BLaER1 treated with 17β-estradiol and CSF1 and Interleukin-3, amounts not matched to agents 10 nM and 100 nM (cell line): ENCODE measurements at regions not wholly inside any gene's neighbourhood (a gene's known extent, or its start where the extent isn't known, plus 50 kb on each side); places are given as distances from the start of the nearest gene placed in this dataset.

Source experiments
- H3K27ac ChIP-seq, 11 experiments: shearing (Covaris generic); formaldehyde crosslinking; 2 replicates each; pipeline ENCODE4 v1.8.1; 2022
- H3K27me3 ChIP-seq, 11 experiments: shearing (Covaris generic); formaldehyde crosslinking; 2 replicates each; pipeline ENCODE4 v1.8.1; 2022
- H3K36me3 ChIP-seq, 11 experiments: shearing (Covaris generic); formaldehyde crosslinking; 2 replicates each; pipeline ENCODE4 v1.8.1; 2022
- H3K4me1 ChIP-seq, 10 experiments: shearing (Covaris generic); formaldehyde crosslinking; 2 replicates each; pipeline ENCODE4 v1.8.1; 2022
- H3K4me2 ChIP-seq, 11 experiments: shearing (Covaris generic); formaldehyde crosslinking; 2 replicates each; pipeline ENCODE4 v1.8.1; 2022
- H3K4me3 ChIP-seq, 10 experiments: shearing (Covaris generic); formaldehyde crosslinking; 2 replicates each; pipeline ENCODE4 v1.8.1; 2022
- H3K9ac ChIP-seq, 11 experiments: shearing (Covaris generic); formaldehyde crosslinking; 2 replicates each; pipeline ENCODE4 v1.8.1; 2022
- H3K9me3 ChIP-seq, 11 experiments: shearing (Covaris generic); formaldehyde crosslinking; replicated peaks in 1 of 11; 2 replicates each; pipeline ENCODE4 v1.8.1; 2022
- H4K20me1 ChIP-seq, 11 experiments: shearing (Covaris generic); formaldehyde crosslinking; 2 replicates each; pipeline ENCODE4 v1.8.1; 2022
- Cebpa-rat ChIP-seq, 11 experiments: shearing (Covaris generic); IDR thresholded peaks; 2 replicates each; pipeline ENCODE4 v1.8.1; 2022

GRCh38 chr2:4168834-4169233 lies 465.5 kb downstream of the DCDC2C start:
- H3K4me3 ChIP-seq = no peak overlapping the region; a peak in 1 of 20 replicates
- no peaks in the 10 kb centered on the region for H3K4me1 ChIP-seq
- H3K27ac ChIP-seq = no peak overlapping the region
- H3K4me2 ChIP-seq = no peak overlapping the region
- peaks cover 0 to 5% (median 0%) of the 10 kb centered on the region in 11 experiments; a peak in 1 of 22 replicates for H3K36me3 ChIP-seq
- TF ChIP-seq Cebpa-rat (IDR thresholded peaks at IDR 0.05) = no peak
- H3K27me3 ChIP-seq = no peaks in the 10 kb centered on the region
- H3K9me3 ChIP-seq = peaks cover 73 to 99% (median 85%) of the 10 kb centered on the region in 11 experiments
- no peaks in the 10 kb centered on the region for H4K20me1 ChIP-seq
- no peak overlapping the region for H3K9ac ChIP-seq

DNA sequence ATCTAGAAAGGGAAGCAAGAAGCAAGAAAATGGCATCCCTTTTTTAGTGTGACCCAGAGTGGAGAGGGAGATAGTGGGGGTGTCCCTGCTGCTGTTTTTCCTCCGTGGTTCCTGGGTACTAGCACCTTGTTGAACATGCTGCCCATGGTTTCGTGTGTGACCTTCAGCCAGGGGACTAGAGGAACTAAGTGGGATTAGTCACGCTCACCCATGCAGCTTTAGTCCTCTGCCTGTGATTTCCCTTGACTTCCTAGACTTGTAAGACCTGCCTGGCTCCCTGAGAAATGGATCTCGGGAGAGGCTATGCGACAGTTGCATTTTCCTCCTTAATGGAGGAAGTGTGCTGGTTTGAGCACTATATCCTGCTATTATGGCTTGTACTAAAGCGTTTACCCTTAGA lies 471.4 kb downstream of the DCDC2C start:
- Histone ChIP-seq H3K9me3 (peaks cover 77 to 91% (median 86%) of the 10 kb centered on the region in 11 experiments), H3K4me3 (peak overlapping the region in 2 of 10 experiments; percentile 11 to 13; a peak in 3 of 20 replicates), H3K4me1 (no peaks in the 10 kb centered on the region), H3K27ac (no peak overlapping the region), H4K20me1 (no peaks in the 10 kb centered on the region), H3K4me2 (no peak overlapping the region), H3K27me3 (no peaks in the 10 kb centered on the region), H3K9ac (no peak overlapping the region), H3K36me3 (peaks cover 0 to 3% (median 0%) of the 10 kb centered on the region in 11 experiments; a peak in 1 of 22 replicates)
- no peak for TF ChIP-seq Cebpa-rat (IDR thresholded peaks at IDR 0.05)

DNA sequence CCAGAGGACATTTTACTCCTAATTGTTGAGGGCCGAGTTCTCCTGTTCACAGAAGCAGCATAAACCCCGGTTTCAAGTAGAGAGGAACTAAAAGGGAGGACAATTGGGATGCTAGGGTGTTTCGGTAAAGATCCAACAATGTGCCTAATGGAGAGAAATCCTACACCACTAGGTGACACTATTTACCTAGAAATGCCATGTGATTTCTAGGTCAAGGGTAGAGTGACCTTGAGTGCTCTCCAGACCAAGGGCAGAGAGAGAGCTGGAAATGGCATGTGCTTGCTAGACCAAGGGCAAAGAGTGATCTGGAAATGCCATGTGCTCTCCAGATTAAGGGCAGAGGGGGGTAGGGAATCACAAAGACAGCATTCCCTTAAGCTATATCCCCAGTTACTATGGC lies 472.0 kb downstream of the DCDC2C start:
- H3K9ac ChIP-seq = no peak overlapping the region
- H3K4me3 ChIP-seq = peak overlapping the region in 3 of 10 experiments; percentile 11 to 13 (median 13); a peak in 1 of 20 replicates
- H3K4me2 ChIP-seq = no peak overlapping the region

DNA sequence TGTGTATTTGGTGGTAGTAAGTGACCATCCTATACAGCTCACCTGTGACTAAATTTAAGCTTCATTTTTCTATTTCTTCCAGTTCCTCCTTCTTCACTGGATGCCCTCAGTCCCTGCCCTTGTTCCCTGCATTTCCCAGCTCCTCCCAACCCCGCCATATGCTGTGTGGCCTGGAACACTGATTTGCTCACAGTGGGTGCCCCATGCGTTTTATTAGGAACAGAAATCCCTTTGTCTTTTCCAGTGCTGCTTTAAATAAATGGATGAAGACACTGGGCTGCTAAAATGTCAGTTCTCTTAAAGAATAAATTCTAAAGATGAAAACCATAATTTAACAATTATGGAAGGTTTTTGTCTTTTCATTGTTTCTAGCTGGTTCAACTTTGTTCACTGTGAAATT lies 477.3 kb downstream of the DCDC2C start:
- no peaks in the 10 kb centered on the region; a peak in 1 of 22 replicates for H3K36me3 ChIP-seq
- no peak for TF ChIP-seq Cebpa-rat (IDR thresholded peaks at IDR 0.05)
- H3K9me3 ChIP-seq = peaks cover 20 to 46% (median 36%) of the 10 kb centered on the region in 11 experiments
- H3K4me3 ChIP-seq = no peak overlapping the region
- no peak overlapping the region for H3K27ac ChIP-seq
- H3K4me1 ChIP-seq = no peaks in the 10 kb centered on the region
- H3K4me2 ChIP-seq = no peak overlapping the region
- H3K27me3 ChIP-seq = no peaks in the 10 kb centered on the region
- no peaks in the 10 kb centered on the region for H4K20me1 ChIP-seq
- no peak overlapping the region for H3K9ac ChIP-seq

More for the DNA sequence above, 472.0 kb downstream of the DCDC2C start:
- H4K20me1 ChIP-seq = no peaks in the 10 kb centered on the region
- H3K27ac ChIP-seq = no peak overlapping the region
- no peaks in the 10 kb centered on the region for H3K4me1 ChIP-seq
- peaks cover 0 to 3% (median 0%) of the 10 kb centered on the region in 11 experiments; a peak in 1 of 22 replicates for H3K36me3 ChIP-seq
- H3K27me3 ChIP-seq = no peaks in the 10 kb centered on the region
- TF ChIP-seq Cebpa-rat (IDR thresholded peaks at IDR 0.05) = no peak
- peaks cover 72 to 87% (median 80%) of the 10 kb centered on the region in 11 experiments for H3K9me3 ChIP-seq

DNA sequence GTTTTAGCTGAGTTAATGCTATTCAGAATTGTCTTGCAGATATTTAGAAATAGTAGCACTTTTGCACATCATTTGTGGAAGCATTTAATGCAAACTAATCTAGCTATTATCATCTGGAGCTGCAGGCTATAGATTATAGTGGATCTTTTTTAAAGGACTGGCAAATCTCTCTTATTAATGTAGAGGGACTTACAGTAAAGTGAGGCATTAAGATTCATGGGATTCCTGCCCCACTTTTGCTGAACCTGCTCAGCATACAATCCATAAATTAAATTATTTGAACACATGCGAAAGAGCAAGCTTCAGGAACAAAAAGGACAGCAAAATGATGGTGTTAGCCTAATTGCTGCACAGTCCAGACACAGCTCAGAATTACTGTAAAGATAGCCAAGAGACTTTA lies 477.7 kb downstream of the DCDC2C start:
- Histone ChIP-seq H3K27me3 (no peaks in the 10 kb centered on the region), H3K9me3 (peaks cover 16 to 42% (median 32%) of the 10 kb centered on the region in 11 experiments), H3K4me3 (no peak overlapping the region), H3K4me2 (no peak overlapping the region), H4K20me1 (no peaks in the 10 kb centered on the region), H3K9ac (no peak overlapping the region), H3K4me1 (no peaks in the 10 kb centered on the region), H3K36me3 (no peaks in the 10 kb centered on the region), H3K27ac (no peak overlapping the region)
- no peak for TF ChIP-seq Cebpa-rat (IDR thresholded peaks at IDR 0.05)

GRCh38 chr2:4188561-4188960 lies 485.2 kb downstream of the DCDC2C start:
- H3K4me1 ChIP-seq = peaks cover 0 to 15% (median 2%) of the 10 kb centered on the region in 10 experiments; a peak in 8 of 20 replicates
- no peak overlapping the region for H3K27ac ChIP-seq
- no peaks in the 10 kb centered on the region for H4K20me1 ChIP-seq
- no peak overlapping the region for H3K4me3 ChIP-seq
- H3K9me3 ChIP-seq = peaks cover 27 to 57% (median 41%) of the 10 kb centered on the region in 11 experiments
- H3K27me3 ChIP-seq = no peaks in the 10 kb centered on the region
- no peaks in the 10 kb centered on the region for H3K36me3 ChIP-seq
- H3K9ac ChIP-seq = no peak overlapping the region
- no peak overlapping the region for H3K4me2 ChIP-seq
- no peak for TF ChIP-seq Cebpa-rat (IDR thresholded peaks at IDR 0.05)

- no peak overlapping the region for H3K9ac ChIP-seq
- no peaks in the 10 kb centered on the region for H3K36me3 ChIP-seq
- no peaks in the 10 kb centered on the region for H4K20me1 ChIP-seq
- no peak overlapping the region for H3K4me3 ChIP-seq
- 0 out of 22 replicates have a peak overlapping the region, but pooled peaks of 1 of the 11 experiments have one; percentile 23 for H3K4me2 ChIP-seq
- TF ChIP-seq Cebpa-rat (IDR thresholded peaks at IDR 0.05) = no peak
- peaks cover 25 to 51% (median 38%) of the 10 kb centered on the region in 11 experiments for H3K9me3 ChIP-seq
- no peaks in the 10 kb centered on the region for H3K27me3 ChIP-seq
- H3K27ac ChIP-seq = no peak overlapping the region
- H3K4me1 ChIP-seq = peaks cover 0 to 15% (median 2%) of the 10 kb centered on the region in 10 experiments; a peak in 8 of 20 replicates
These were observed 487.2 kb downstream of the DCDC2C start for GRCh38 chr2:4190548-4190947.

GRCh38 chr2:4192119-4192518 lies 488.7 kb downstream of the DCDC2C start:
- H3K9me3 ChIP-seq = peaks cover 25 to 51% (median 38%) of the 10 kb centered on the region in 11 experiments
- no peak overlapping the region for H3K27ac ChIP-seq
- no peak overlapping the region for H3K4me2 ChIP-seq
- no peaks in the 10 kb centered on the region for H3K27me3 ChIP-seq
- H3K4me1 ChIP-seq = peaks cover 0 to 15% (median 2%) of the 10 kb centered on the region in 10 experiments; a peak in 8 of 20 replicates
- TF ChIP-seq Cebpa-rat (IDR thresholded peaks at IDR 0.05) = no peak
- no peaks in the 10 kb centered on the region for H4K20me1 ChIP-seq
- no peaks in the 10 kb centered on the region for H3K36me3 ChIP-seq
- H3K9ac ChIP-seq = no peak overlapping the region
- no peak overlapping the region for H3K4me3 ChIP-seq

- Histone ChIP-seq H3K27ac (no peak overlapping the region), H3K36me3 (no peaks in the 10 kb centered on the region), H3K27me3 (no peaks in the 10 kb centered on the region), H3K4me2 (no peak overlapping the region), H3K9me3 (peaks cover 8 to 26% (median 17%) of the 10 kb centered on the region in 11 experiments; a peak in 19 of 22 replicates), H3K4me1 (peaks cover 0 to 5% (median 0%) of the 10 kb centered on the region in 10 experiments; a peak in 2 of 20 replicates), H3K9ac (no peak overlapping the region), H3K4me3 (no peak overlapping the region), H4K20me1 (no peaks in the 10 kb centered on the region)
- TF ChIP-seq Cebpa-rat (IDR thresholded peaks at IDR 0.05) = no peak
These were observed 511.2 kb downstream of the DCDC2C start for GRCh38 chr2:4214444-4215205.
